ENCODE measurements at regions not wholly inside any gene's neighbourhood (a gene's known extent, or its start where the extent isn't known, plus 50 kb on each side); places are given as distances from the start of the nearest gene placed in this dataset.

DNA sequence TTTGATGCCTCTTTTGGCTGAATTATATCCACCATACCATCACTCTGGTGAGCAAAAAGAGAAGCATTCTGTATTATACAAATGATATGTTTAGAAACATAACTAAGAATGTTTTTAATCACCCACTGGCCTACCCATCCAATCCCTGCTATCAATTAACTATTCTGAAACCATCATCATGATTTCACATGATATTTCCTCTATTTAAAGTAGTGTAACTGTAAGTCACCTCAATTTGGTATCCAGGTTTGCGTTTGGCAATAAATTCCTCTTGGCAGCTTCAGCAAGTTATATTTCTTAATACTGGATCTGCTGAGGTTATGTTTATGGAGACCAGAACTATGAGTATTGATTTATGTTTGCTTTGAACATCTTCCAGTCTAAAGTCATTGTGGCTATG, 332.1 kb downstream of the UTRN start:
- POLR2A ChIA-PET (ENCODE audit: low non-redundant PET) = no interaction called here
- no peak for DNase-seq (ENCODE audit: low spot score)
- CTCF ChIA-PET = interaction anchor here (0.6 kb wide), 1 partner anchor 570 kb away, joined by 3 read pairs; no protein-coding TSS in a partner anchor
- H3K27ac ChIP-seq = no peak overlapping the region
- TF ChIP-seq, protein P1, sequence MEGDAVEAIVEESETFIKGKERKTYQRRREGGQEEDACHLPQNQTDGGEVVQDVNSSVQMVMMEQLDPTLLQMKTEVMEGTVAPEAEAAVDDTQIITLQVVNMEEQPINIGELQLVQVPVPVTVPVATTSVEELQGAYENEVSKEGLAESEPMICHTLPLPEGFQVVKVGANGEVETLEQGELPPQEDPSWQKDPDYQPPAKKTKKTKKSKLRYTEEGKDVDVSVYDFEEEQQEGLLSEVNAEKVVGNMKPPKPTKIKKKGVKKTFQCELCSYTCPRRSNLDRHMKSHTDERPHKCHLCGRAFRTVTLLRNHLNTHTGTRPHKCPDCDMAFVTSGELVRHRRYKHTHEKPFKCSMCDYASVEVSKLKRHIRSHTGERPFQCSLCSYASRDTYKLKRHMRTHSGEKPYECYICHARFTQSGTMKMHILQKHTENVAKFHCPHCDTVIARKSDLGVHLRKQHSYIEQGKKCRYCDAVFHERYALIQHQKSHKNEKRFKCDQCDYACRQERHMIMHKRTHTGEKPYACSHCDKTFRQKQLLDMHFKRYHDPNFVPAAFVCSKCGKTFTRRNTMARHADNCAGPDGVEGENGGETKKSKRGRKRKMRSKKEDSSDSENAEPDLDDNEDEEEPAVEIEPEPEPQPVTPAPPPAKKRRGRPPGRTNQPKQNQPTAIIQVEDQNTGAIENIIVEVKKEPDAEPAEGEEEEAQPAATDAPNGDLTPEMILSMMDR (conservative IDR thresholded peaks at IDR 0.05; ENCODE audit: low read depth) = no peak

DNA sequence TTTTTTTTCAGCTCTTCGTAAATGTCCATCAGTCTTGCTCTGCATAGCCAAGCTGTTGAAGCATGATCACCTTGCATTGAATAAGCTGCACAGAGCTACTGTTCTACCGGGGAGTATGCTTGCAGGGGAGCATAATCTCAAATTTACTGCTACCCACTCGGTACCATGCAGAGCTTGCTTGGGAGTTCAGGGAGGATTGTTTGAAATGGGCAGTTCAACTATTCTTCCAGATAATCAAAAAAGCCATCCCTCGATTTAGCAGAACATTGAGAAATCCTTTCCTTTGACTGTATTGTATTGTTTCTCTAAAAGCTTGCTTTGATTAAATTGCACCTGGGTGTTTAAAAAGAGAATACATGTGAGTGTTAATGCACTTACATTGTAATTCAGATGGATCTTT, 332.6 kb downstream of the UTRN start:
- ChIA-PET POLR2A (ENCODE audit: low non-redundant PET) (no interaction called here), CTCF (interaction anchor here (0.6 kb wide), 1 partner anchor 570 kb away, joined by 3 read pairs; no protein-coding TSS in a partner anchor)
- TF ChIP-seq, protein P1 (conservative IDR thresholded peaks at IDR 0.05; ENCODE audit: low read depth) = no peak
- DNase-seq (ENCODE audit: low spot score) = no peak
- H3K27ac ChIP-seq = no peak overlapping the region

DNA sequence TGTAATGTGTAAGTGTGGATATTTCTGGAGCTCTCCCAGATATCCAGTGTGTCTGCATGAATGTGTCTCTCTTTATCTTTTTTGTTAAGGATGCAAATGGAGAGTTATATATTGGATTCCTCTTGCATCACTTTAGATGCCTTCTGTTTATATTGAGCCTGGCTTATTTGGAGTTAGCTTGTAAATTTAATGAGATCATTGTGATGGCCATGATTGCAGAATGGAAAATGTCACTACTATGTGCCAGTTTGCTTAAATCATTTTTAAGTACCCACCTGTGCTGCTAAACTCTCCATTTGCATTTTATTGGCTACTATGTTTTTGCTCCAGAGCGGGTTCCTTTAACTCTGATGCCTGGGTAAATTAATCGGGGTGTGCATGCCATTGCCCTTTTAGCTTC, 334.8 kb downstream of the UTRN start:
- DNase-seq (ENCODE audit: low spot score) = no peak
- TF ChIP-seq, protein P1 (conservative IDR thresholded peaks at IDR 0.05; ENCODE audit: low read depth) = no peak
- no peak overlapping the region for H3K27ac ChIP-seq
- CTCF ChIA-PET = interaction anchor here (0.7 kb wide), 1 partner anchor 9 kb away, joined by 3 read pairs; no protein-coding TSS in a partner anchor
- POLR2A ChIA-PET (ENCODE audit: low non-redundant PET) = no interaction called here

DNA sequence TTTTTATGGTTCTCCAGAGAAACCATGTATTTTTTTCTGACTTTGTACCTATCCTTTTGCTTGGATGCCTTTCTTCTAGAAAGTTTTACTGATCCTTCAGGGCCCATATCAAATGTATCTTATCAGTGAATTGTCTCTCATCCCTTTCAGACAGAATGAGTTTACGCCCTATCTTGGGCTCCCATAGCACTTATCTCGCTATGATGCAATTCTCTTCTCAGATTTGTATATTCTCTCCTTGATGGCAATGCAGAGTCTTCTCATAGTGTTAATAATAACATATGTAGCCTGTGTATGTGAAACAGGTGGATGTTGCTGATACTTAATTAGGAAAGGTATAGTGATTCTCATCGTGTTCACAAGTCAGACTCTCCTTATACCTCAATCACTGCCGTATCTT, 336.2 kb downstream of the UTRN start:
- TF ChIP-seq, protein P1 (conservative IDR thresholded peaks at IDR 0.05; ENCODE audit: low read depth) = no peak
- no peak overlapping the region for H3K27ac ChIP-seq
- ChIA-PET POLR2A (ENCODE audit: low non-redundant PET) (no interaction called here), CTCF (no interaction called here)
- no peak for DNase-seq (ENCODE audit: low spot score)

DNA sequence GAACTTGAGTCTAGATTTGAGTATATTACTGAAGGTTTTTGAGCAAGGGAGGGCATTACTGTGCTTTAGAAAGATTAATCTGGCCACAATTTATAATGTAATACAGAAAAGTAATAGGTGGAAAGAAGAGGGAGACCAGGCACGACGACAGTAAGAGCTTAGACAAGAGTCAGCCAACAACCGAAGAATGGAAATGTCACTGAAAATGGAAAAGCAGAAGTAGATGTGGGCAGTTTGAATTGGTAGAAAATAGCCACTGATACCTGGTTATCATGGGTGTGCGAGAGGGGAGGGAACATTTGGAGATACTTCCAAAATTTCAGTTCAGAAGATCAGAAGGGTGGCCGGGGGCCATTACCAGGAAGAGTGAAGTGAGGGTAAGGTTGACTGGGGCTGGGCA, 339.1 kb downstream of the UTRN start:
- no peak for DNase-seq (ENCODE audit: low spot score)
- TF ChIP-seq, protein P1 (conservative IDR thresholded peaks at IDR 0.05; ENCODE audit: low read depth) = no peak
- POLR2A ChIA-PET (ENCODE audit: low non-redundant PET) = no interaction called here
- CTCF ChIA-PET = no interaction called here
- H3K27ac ChIP-seq = no peak overlapping the region

DNA sequence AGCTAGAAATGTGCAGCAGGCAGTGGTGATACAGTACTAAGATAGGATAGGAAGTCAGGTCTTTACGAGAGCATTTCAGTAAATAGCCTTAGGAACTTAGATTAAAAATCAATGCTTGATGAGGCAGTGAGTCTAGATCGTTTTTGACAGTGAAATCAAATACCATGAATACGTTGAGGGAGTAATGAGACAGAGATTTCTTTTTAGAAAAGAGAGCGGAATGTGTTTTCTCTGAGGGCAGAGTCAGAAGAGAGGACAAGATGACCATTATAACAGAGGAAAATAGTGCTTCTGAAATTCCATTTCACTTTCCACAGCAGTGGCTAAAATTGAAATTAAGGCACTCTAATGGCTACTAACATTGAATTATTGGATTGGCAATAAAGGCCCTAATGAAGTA, 339.6 kb downstream of the UTRN start:
- CTCF ChIA-PET = no interaction called here
- no peak overlapping the region for H3K27ac ChIP-seq
- DNase-seq (ENCODE audit: low spot score) = no peak
- POLR2A ChIA-PET (ENCODE audit: low non-redundant PET) = no interaction called here
- TF ChIP-seq, protein P1 (conservative IDR thresholded peaks at IDR 0.05; ENCODE audit: low read depth) = no peak

DNA sequence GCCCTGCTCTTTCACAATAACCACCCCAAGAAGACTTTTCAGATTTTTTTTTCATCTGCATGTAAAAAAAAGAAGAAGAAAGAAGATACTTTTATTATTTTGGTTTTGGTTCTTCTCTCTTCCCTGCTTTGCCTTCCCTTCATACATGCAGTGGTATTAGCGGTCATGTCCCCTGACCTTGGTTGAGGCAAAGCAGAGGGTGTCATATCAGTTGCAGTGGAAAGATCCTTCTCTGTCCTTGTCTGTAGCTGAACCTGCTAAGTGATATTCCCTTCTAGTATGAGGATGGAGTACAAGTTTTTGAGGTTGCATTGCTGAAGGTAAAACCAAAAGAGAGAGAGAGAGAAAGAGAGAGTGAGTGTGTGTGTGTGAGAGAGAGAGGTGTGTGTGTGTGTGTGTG, 345.7 kb downstream of the UTRN start:
- H3K27ac ChIP-seq = no peak overlapping the region
- POLR2A ChIA-PET (ENCODE audit: low non-redundant PET) = no interaction called here
- TF ChIP-seq, protein P1 (conservative IDR thresholded peaks at IDR 0.05; ENCODE audit: low read depth) = no peak
- CTCF ChIA-PET = interaction anchor here (0.6 to 0.7 kb wide), 2 partner anchors 47 to 524 kb away, joined by 3 to 4 read pairs; no protein-coding TSS in a partner anchor
- DNase-seq (ENCODE audit: low spot score) = no peak

All from RWPE1 (cell line).